ENCODE measurements at regions not wholly inside any gene's neighbourhood (a gene's known extent, or its start where the extent isn't known, plus 50 kb on each side); places are given as distances from the start of the nearest gene placed in this dataset.

- TF ChIP-seq REST (IDR thresholded peaks at IDR 0.05; ENCODE audit: unreplicated experiment) (no peak), EZH2 (IDR thresholded peaks at IDR 0.05; ENCODE audit: low read depth, unreplicated experiment) (no peak), STAT1 (IDR thresholded peaks at IDR 0.05; ENCODE audit: unreplicated experiment) (no peak), ZNF114 (CRISPR knock-in tag; IDR thresholded peaks at IDR 0.05) (no peak), ZNF331 (CRISPR knock-in tag; IDR thresholded peaks at IDR 0.05; ENCODE audit: low read depth) (no peak), CREB1 (CRISPR knock-in tag; IDR thresholded peaks at IDR 0.05; ENCODE audit: low read depth) (no peak)
These were observed 126.0 kb upstream of the IQSEC1 start (continued) for GRCh38 chr3:13199006-13199776.

- Mint-ChIP-seq H3K9me3 (no peaks in the 10 kb centered on the region; the same call in 2 of the 3 replicates), H3K4me1 (peaks cover 31% of the 10 kb centered on the region), H3K27me3 (ENCODE audit: insufficient read depth, low read depth, poor library complexity) (peaks cover 9% of the 10 kb centered on the region), H3K36me3 (ENCODE audit: low read depth) (no peaks in the 10 kb centered on the region), H3K4me3 (no peak overlapping the region), H3K27ac (no peak overlapping the region)
- H3K36me3 ChIP-seq (ENCODE audit: insufficient read depth): no peaks in the 10 kb centered on the region
- no peak for ATAC-seq
- no peak for TF ChIP-seq CREB1 (CRISPR knock-in tag; IDR thresholded peaks at IDR 0.05; ENCODE audit: low read depth)
- TF ChIP-seq EZH2phosphoT487 (IDR thresholded peaks at IDR 0.05; ENCODE audit: unreplicated experiment): no peak
- no peak for TF ChIP-seq NANOG (IDR thresholded peaks at IDR 0.05; ENCODE audit: borderline replicate concordance)
- no peaks in the 10 kb centered on the region for H3F3A ChIP-seq (replicated peaks; ENCODE audit: low read depth)
- H4K20me1 ChIP-seq (replicated peaks; ENCODE audit: insufficient read depth): no peaks in the 10 kb centered on the region
- H3K79me2 ChIP-seq (replicated peaks; ENCODE audit: insufficient read depth): no peaks in the 10 kb centered on the region
- H3K4me2 ChIP-seq: no peak overlapping the region
- no peak overlapping the region for H2AFZ ChIP-seq
- 0 out of 2 replicates have a peak, but pooled peaks cover 2% of the 10 kb centered on the region for H3K4me1 ChIP-seq (ENCODE audit: insufficient read depth)
- H3K27ac ChIP-seq (ENCODE audit: low read depth): no peak overlapping the region
- no peak overlapping the region for H3K4me3 ChIP-seq
- no peak for DNase-seq (ENCODE audit: low spot score)
- H3K27me3 ChIP-seq (ENCODE audit: insufficient read depth): no peaks in the 10 kb centered on the region
- H3K9me2 ChIP-seq (ENCODE audit: insufficient read depth): no peaks in the 10 kb centered on the region
These were observed 125.1 kb upstream of the IQSEC1 start for GRCh38 chr3:13198264-13198879.

- no peak overlapping the region for H3K4me3 Mint-ChIP-seq
- H3K4me1 ChIP-seq (ENCODE audit: insufficient read depth): 0 out of 2 replicates have a peak, but pooled peaks cover 2% of the 10 kb centered on the region
These were observed 124.6 kb upstream of the IQSEC1 start for GRCh38 chr3:13197795-13198194.

More at GRCh38 chr3:13197795-13198194, 124.6 kb upstream of the IQSEC1 start:
- peaks cover 36% of the 10 kb centered on the region for H3K4me1 Mint-ChIP-seq
- H3K27ac Mint-ChIP-seq: no peak overlapping the region
- no peaks in the 10 kb centered on the region for H3F3A ChIP-seq (replicated peaks; ENCODE audit: low read depth)
- H3K36me3 Mint-ChIP-seq (ENCODE audit: low read depth): no peaks in the 10 kb centered on the region
- H3K4me2 ChIP-seq: no peak overlapping the region
- H2AFZ ChIP-seq: no peak overlapping the region
- H3K9me2 ChIP-seq (ENCODE audit: insufficient read depth): no peaks in the 10 kb centered on the region
- H3K9me3 Mint-ChIP-seq: no peaks in the 10 kb centered on the region; the same call in 2 of the 3 replicates
- no peak overlapping the region for H3K27ac ChIP-seq (ENCODE audit: low read depth)
- DNase-seq (ENCODE audit: low spot score): no peak
- no peaks in the 10 kb centered on the region for H4K20me1 ChIP-seq (replicated peaks; ENCODE audit: insufficient read depth)
- no peak overlapping the region for H3K4me3 ChIP-seq
- peaks cover 12% of the 10 kb centered on the region for H3K27me3 Mint-ChIP-seq (ENCODE audit: insufficient read depth, low read depth, poor library complexity)
- H3K36me3 ChIP-seq (ENCODE audit: insufficient read depth): no peaks in the 10 kb centered on the region
- TF ChIP-seq JUNB (IDR thresholded peaks at IDR 0.05; ENCODE audit: unreplicated experiment) (no peak), ETS1 (IDR thresholded peaks at IDR 0.05) (no peak), POLR2AphosphoS5 (IDR thresholded peaks at IDR 0.05; ENCODE audit: low read depth) (no peak), ZNF114 (CRISPR knock-in tag; IDR thresholded peaks at IDR 0.05) (no peak), STAT1 (IDR thresholded peaks at IDR 0.05; ENCODE audit: unreplicated experiment) (no peak)
- no peaks in the 10 kb centered on the region for H3K27me3 ChIP-seq (ENCODE audit: insufficient read depth)
- H3K79me2 ChIP-seq (replicated peaks; ENCODE audit: insufficient read depth): no peaks in the 10 kb centered on the region
- ATAC-seq: no peak
